Retinal pigment epithelial cell (primary cell): ENCODE measurements at regions not wholly inside any gene's neighbourhood (a gene's known extent, or its start where the extent isn't known, plus 50 kb on each side); places are given as distances from the start of the nearest gene placed in this dataset.
A peak's percentile ranks its signal among the peaks of the same experiment; 100 is the strongest.

Source experiments
- DNase-seq: peaks from one replicate; pipeline ENCODE4 v3.0.0-alpha.2; 2010; ENCODE audit warnings: low read depth
- H3K4me3 ChIP-seq: 2 replicates; pipeline ENCODE4 v1.5.1; 2011; ENCODE audit warnings: mild to moderate bottlenecking, low read length, control low read depth, moderate library complexity
- CTCF ChIP-seq: conservative IDR thresholded peaks from 2 replicates; pipeline ENCODE4 v1.5.1; 2011; ENCODE audit warnings: low read depth, low read length, control low read depth, inconsistent platforms

- H3K4me3 ChIP-seq, result no peak overlapping the region
- DNase-seq, result peak; percentile 86
- TF ChIP-seq CTCF, result no peak
Observed at GRCh38 chr3:101941318-101942040, 92.2 kb downstream of the NFKBIZ start.

GRCh38 chr3:101942356-101942755 lies 93.0 kb downstream of the NFKBIZ start:
- TF ChIP-seq CTCF, result no peak
- DNase-seq, result no peak
- H3K4me3 ChIP-seq, result no peak overlapping the region

- no peak overlapping the region for H3K4me3 ChIP-seq
- DNase-seq, result no peak
- no peak for TF ChIP-seq CTCF
Observed at GRCh38 chr3:101943029-101943428, 93.7 kb downstream of the NFKBIZ start.

GRCh38 chr3:101944308-101944707 lies 95.0 kb downstream of the NFKBIZ start:
- no peak for DNase-seq
- no peak for TF ChIP-seq CTCF
- no peak overlapping the region for H3K4me3 ChIP-seq

- no peak for TF ChIP-seq CTCF
- H3K4me3 ChIP-seq, result no peak overlapping the region
- no peak for DNase-seq
Observed at GRCh38 chr3:101945980-101946379, 96.7 kb downstream of the NFKBIZ start.

GRCh38 chr3:101946906-101947305 lies 97.6 kb downstream of the NFKBIZ start:
- no peak for DNase-seq
- no peak for TF ChIP-seq CTCF

GRCh38 chr3:101950510-101950909 lies 101.2 kb downstream of the NFKBIZ start:
- no peak for TF ChIP-seq CTCF
- no peak overlapping the region for H3K4me3 ChIP-seq
- DNase-seq, result peak; percentile 94

More at GRCh38 chr3:101946906-101947305, 97.6 kb downstream of the NFKBIZ start:
- no peak overlapping the region for H3K4me3 ChIP-seq
